ENCODE measurements at regions not wholly inside any gene's neighbourhood (a gene's known extent, or its start where the extent isn't known, plus 50 kb on each side); places are given as distances from the start of the nearest gene placed in this dataset.

DNA sequence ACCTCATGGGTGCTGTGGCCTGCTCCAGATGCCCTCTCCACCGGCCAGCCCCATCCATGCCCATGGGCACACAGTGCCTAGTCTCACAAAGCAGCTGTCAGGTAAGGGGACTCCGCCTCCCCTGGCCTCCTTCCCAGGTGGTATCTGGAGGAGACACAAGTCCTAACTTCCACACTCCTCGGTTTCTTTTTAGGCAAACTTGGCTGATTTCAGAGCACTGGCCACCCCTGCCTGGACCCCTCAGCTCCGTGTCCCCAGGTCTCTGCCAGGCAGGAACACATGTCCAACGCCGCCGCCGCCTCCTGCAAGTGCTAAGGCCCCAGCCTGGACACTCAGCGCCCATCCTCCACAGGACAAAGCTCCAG, 324.1 kb upstream of the DIO3 start:
- TF ChIP-seq, protein P1, sequence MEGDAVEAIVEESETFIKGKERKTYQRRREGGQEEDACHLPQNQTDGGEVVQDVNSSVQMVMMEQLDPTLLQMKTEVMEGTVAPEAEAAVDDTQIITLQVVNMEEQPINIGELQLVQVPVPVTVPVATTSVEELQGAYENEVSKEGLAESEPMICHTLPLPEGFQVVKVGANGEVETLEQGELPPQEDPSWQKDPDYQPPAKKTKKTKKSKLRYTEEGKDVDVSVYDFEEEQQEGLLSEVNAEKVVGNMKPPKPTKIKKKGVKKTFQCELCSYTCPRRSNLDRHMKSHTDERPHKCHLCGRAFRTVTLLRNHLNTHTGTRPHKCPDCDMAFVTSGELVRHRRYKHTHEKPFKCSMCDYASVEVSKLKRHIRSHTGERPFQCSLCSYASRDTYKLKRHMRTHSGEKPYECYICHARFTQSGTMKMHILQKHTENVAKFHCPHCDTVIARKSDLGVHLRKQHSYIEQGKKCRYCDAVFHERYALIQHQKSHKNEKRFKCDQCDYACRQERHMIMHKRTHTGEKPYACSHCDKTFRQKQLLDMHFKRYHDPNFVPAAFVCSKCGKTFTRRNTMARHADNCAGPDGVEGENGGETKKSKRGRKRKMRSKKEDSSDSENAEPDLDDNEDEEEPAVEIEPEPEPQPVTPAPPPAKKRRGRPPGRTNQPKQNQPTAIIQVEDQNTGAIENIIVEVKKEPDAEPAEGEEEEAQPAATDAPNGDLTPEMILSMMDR (IDR thresholded peaks at IDR 0.05), result no peak
- TF ChIP-seq POLR2A (IDR thresholded peaks at IDR 0.05) (no peak), POLR2AphosphoS5 (IDR thresholded peaks at IDR 0.05; ENCODE audit: insufficient read depth in 1 of 2, low read depth in 1 of 2) (no peak)

All from vagina (tissue), 2 donors.